ENCODE measurements at regions not wholly inside any gene's neighbourhood (a gene's known extent, or its start where the extent isn't known, plus 50 kb on each side); places are given as distances from the start of the nearest gene placed in this dataset. TPM values are rescaled to one million over a fixed set of nuclear protein-coding genes. Genes with fewer than 3 reads are reported as not detected.

- TF ChIP-seq, protein P1, sequence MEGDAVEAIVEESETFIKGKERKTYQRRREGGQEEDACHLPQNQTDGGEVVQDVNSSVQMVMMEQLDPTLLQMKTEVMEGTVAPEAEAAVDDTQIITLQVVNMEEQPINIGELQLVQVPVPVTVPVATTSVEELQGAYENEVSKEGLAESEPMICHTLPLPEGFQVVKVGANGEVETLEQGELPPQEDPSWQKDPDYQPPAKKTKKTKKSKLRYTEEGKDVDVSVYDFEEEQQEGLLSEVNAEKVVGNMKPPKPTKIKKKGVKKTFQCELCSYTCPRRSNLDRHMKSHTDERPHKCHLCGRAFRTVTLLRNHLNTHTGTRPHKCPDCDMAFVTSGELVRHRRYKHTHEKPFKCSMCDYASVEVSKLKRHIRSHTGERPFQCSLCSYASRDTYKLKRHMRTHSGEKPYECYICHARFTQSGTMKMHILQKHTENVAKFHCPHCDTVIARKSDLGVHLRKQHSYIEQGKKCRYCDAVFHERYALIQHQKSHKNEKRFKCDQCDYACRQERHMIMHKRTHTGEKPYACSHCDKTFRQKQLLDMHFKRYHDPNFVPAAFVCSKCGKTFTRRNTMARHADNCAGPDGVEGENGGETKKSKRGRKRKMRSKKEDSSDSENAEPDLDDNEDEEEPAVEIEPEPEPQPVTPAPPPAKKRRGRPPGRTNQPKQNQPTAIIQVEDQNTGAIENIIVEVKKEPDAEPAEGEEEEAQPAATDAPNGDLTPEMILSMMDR (IDR thresholded peaks at IDR 0.05; ENCODE audit: insufficient read depth, low read depth, low read length) = no peak
- Histone ChIP-seq H3K27me3 (ENCODE audit: control insufficient read depth, insufficient read depth, low read length) (no peaks in the 10 kb centered on the region), H3K4me3 (ENCODE audit: low read depth, low read length) (no peak overlapping the region), H3K36me3 (ENCODE audit: control insufficient read depth, insufficient read depth, low read length) (no peaks in the 10 kb centered on the region)
- POLR2A ChIA-PET = no interaction called here
- no peak for DNase-seq (ENCODE audit: low read depth)
- CTCF ChIA-PET = no interaction called here
Measured at GRCh38 chr3:16121391-16121790, 53.1 kb upstream of the GALNT15 start.

DNA sequence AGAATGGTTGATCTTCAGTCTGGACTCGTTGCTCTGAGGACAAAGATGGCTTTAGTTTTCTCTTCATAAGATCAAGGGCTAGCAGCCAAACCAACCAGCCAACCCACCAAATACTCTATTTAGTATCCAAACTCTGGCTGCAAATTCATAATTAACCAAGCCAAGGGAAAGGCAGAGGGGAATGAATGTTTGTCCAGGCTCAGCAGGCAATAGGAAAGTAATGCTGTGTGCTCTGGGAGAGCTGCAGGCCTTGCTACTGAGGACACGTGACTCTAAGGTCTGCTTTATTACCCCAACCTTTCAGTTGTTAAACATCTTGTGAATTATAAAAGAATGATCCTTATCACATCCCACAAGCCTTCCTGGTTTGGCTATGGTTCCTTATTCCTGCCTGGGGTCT is 52.3 kb upstream of the GALNT15 start:
- no peak overlapping the region for H3K4me3 ChIP-seq (ENCODE audit: low read depth, low read length)
- H3K27me3 ChIP-seq (ENCODE audit: control insufficient read depth, insufficient read depth, low read length) = no peaks in the 10 kb centered on the region
- no peaks in the 10 kb centered on the region for H3K36me3 ChIP-seq (ENCODE audit: control insufficient read depth, insufficient read depth, low read length)
- TF ChIP-seq, protein P1 (IDR thresholded peaks at IDR 0.05; ENCODE audit: insufficient read depth, low read depth, low read length) = no peak
- ChIA-PET POLR2A (no interaction called here), CTCF (interaction anchor here (1.2 kb wide), 1 partner anchor 52 kb away, joined by 3 read pairs; the partner anchor contains the start of gene GALNT15)
- DNase-seq (ENCODE audit: low read depth) = no peak

GRCh38 chr3:16122661-16123060 is 51.8 kb upstream of the GALNT15 start:
- ChIA-PET CTCF (interaction anchor here (1.2 to 2.5 kb wide), 3 partner anchors 19 to 73 kb away, joined by 3 to 8 read pairs (median 7); partner anchors contain the start of gene GALNT15), POLR2A (no interaction called here)
- Histone ChIP-seq H3K4me3 (ENCODE audit: low read depth, low read length) (no peak overlapping the region), H3K36me3 (ENCODE audit: control insufficient read depth, insufficient read depth, low read length) (no peaks in the 10 kb centered on the region), H3K27me3 (ENCODE audit: control insufficient read depth, insufficient read depth, low read length) (no peaks in the 10 kb centered on the region)
- no peak for DNase-seq (ENCODE audit: low read depth)
- TF ChIP-seq, protein P1 (IDR thresholded peaks at IDR 0.05; ENCODE audit: insufficient read depth, low read depth, low read length) = no peak

DNA sequence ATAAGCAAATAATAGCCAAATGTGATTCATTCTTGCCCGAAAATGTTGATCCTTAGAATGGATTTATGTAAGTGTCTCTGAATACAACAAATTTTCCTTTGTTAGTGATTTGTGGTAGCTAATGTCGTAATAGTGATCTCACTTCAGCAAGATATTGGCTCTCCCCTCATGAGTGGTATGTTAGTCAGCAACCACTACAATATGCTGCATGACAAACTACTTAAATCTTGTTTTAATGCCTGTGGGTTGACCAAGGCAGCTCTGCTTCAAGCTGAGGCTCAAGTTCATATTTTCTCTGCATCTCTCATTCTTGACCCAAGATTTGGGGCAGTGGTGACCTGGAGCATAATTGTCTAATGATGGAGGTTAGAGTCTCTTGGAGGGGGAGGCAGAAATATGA is 49.8 kb upstream of the GALNT15 start:
- POLR2A ChIA-PET = interaction anchor here (1.0 kb wide), 1 partner anchor 10 kb away, joined by 3 read pairs; no protein-coding TSS in a partner anchor
- CTCF ChIA-PET = interaction anchor here (0.7 to 2.5 kb wide), 8 partner anchors 11 to 77 kb away, joined by 3 to 12 read pairs (median 4); no protein-coding TSS in a partner anchor
- H3K27me3 ChIP-seq (ENCODE audit: control insufficient read depth, insufficient read depth, low read length) = no peaks in the 10 kb centered on the region
- DNase-seq (ENCODE audit: low read depth) = peak; percentile 95
- TF ChIP-seq, protein P1 (IDR thresholded peaks at IDR 0.05; ENCODE audit: insufficient read depth, low read depth, low read length) = no peak
- H3K4me3 ChIP-seq (ENCODE audit: low read depth, low read length) = no peak overlapping the region
- no peaks in the 10 kb centered on the region for H3K36me3 ChIP-seq (ENCODE audit: control insufficient read depth, insufficient read depth, low read length)

Small RNA genes lying in the stretch of these regions (small RNA-seq; reads per million reads assigned to genes)
- not detected for gene MIR563 (ENCODE audit: insufficient read length, low read depth, low replicate concordance)
